HG03139 (cell line): ENCODE measurements at regions not wholly inside any gene's neighbourhood (a gene's known extent, or its start where the extent isn't known, plus 50 kb on each side); places are given as distances from the start of the nearest gene placed in this dataset.
"Not testable (repeated sequence)": the region's sequence is repeated elsewhere in the genome, so short reads cannot be mapped to it uniquely, and the experiment has no call there.

Source experiments
- ATAC-seq: cut with Tn5 transposase; IDR thresholded peaks from one replicate; pipeline ENCODE4 v1.9.1; 2021; ENCODE audit not compliant: unreplicated experiment

DNA sequence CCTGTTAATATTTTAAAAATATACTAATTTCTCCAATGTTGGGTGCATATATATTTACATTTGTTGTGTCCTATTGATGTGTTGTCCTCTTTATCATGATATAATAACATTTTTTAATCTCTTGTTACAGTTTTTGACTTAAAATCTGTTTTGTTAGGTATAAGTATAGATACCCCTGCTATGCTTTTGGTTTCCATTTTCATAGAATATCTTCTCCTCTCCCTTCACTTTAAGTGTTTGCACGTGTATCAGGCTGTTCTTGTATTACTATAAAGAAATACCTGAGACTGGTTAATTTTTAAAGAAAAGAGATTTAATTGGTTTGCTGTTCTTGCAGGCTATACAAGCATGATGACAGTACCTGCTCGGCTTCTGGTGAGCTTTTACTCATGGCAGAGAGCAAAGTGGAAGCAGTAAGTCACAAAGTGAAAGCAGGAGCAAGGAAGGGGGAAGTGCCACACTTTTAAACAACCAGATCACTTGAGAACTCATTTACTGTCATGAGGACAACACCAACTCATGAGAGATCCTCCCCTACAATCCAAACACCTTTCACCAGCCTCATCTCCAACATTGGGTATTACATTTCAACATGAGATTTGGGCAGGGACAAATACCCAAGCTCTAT, 340.5 kb upstream of the SYNCRIP start:
- ATAC-seq, result no peak

DNA sequence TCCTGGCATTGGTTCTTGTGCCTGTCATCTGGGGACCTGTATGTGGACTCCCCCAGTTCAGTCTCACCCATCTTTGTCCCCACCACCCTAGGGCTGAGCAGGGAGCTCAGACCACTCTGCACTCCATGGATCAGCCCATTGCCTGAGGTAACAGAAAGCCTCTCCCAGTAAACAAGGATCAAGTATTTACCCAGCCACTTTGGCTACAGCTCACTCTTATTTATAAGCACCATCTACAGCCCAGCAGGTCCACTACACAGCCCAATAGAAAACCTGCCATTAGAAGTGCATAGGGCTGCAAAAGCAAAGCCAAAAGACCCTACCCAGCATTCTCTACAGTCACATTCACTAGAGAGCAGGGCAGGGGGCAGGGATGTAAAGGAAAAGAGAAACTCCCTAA, 335.0 kb upstream of the SYNCRIP start:
- no peak for ATAC-seq

DNA sequence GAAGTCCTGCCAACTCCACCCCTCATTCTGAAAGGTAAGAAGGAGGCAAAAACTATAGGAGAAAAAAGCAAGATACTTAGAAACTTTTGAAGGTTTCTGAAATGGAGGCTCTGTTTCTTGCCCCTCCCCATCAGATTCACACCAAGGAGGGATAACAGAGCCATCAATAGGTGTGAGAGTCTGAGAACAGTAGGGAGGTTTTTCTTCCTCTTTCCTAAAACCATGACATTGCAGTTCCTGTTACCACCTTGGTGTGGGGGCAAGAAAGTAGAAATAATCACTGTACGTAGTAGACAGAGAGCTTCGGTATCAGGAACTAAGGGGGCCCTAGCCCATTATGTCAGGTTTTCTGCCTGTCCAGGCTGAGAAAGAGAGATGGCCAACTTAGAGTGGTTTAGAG, 333.3 kb upstream of the SYNCRIP start:
- peak; percentile 77 for ATAC-seq

DNA sequence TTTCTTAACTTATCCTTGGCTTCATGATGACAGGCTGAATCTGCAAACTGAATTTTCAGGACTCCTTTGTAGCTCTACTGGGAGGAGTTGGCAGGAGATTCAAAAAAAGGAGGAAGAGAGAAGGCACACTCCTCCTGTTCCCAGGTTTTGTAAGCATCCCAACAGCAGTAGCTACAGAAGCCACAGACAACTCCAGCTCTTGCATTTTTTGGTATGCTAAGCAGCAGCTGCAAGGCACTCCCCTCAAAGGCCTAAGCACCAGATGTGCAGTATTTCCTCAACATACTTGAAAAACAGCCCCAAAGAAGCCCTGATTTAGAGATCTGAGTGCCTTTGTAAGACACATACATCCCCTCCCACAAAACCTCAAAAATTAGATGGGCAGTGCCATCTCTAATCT, 328.6 kb upstream of the SYNCRIP start:
- ATAC-seq, result no peak

DNA sequence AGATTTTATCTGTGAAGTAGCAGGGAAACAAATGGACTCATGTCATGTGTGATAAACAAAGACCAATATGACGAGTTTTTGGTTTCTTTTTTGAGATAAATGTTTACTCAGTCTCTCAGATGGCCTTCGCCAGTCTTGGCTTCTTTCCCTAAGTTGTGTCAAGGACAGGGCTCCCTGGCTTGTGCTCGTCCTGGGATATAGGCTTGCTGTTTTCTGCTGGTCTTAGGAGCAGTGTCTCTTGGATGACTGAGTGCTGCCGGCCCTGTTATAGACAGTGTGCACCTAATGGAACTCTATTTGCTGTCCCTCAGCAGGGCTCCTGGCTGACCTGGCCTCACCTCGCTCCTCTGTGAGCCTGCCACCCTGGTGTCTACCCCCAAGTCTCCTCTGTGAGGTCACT, 324.1 kb upstream of the SYNCRIP start:
- no peak for ATAC-seq

DNA sequence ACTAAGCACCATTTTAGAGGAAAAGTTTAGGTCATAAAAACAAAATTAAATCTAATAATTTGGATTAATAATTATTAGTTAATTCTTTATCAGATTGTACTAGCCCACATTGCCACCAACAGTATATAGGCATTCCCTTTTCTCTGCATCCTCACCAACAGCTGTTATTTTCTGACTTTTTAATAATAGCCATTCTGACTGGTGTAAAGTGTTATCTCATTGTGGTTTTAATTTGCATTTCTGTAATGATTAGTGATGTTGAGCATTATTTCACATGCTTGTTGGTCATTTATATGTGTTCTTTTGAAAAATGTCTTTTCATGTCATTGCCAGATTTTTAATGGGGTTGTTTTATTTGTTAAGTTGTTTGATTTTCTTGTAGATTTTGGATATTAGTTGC, 319.1 kb upstream of the SYNCRIP start:
- no peak for ATAC-seq

DNA sequence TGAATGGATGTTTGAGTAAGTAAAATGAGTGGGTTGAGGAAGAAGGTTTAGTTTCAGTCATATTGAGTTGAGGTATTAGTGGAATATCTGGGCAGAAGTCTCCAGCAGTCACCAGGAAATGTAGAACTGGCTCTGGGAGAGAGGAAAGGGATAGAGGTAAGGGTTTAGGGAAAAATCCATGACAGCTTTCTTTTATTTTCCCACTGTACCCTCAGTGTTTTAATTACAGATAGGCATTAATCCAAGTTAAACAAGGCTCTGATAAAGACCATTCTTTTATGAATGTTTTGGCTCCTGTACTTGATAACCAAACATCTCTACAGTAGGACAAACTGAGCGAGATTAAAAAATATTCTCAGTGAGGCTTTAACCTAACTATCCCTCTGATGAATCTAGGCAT, 318.4 kb upstream of the SYNCRIP start:
- no peak for ATAC-seq

DNA sequence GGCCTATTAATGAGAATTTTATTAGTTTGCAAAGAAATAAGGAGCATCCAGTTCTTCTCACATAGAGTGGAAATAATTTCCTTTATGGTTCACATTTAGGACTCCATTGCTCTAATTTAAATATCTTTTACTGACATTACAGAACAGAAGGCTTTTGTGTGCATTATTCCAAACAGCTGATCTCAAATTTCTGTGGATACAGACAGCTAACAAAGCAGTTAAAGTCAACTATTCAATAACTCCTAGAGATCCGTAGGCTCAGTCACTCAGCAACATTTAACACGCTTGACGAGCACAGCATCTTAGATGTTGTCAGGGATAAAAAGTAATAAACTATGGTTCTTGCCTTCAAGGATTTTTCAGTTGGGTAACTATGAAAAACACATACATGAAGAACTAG, 305.8 kb upstream of the SYNCRIP start:
- ATAC-seq, result no peak

DNA sequence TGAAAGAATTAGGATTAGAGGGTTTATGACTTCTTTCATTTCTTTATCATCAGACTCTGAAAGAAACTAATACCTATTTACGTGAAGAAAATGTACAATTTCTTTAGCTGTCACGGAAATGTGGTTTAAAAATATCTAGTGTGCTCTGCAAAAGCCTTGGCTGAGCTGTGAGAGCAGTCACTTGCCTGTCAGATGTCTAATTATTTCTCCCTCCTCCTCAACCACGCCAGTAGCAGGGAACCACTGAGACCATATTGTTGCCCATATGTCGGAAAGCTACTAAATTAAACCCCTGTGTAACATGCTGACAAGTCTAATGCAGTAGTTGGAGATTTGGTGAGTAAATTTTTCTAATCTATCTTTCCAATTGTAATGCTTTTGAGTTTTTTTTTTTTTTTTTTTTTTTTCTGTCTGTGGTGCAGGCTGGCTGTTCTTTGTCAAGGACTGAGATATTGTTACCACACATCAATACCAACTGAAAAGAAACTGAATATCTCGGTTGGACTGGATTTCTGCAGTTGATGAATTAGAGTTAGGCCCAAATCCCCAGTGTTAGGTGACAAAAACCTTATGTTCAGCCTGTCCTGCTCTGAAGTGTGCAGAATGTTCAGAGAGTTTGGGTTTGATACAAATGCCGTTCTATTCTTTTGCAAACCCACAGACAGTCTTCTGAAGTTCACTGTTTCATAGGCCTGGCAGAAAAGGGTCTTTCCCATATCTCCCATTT, 302.9 kb upstream of the SYNCRIP start:
- no peak for ATAC-seq

DNA sequence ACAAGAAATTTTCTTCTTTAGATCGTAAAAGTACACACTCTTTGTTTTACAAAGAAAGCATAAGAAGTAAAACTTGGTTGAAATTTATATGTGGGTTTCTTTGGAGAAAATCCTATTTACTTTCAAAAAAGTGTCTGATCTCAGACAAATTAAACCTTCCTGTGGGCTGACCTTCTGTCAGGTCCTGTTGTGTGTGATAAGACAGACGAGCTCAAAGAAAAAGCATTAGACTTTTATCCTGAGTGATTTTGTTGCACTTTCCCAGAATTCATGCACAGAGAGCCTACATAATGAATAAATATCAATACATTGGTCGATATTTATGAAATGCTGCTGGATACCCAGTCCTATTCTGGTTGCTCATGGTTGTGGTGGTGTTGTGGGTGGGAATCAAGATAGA, 302.1 kb upstream of the SYNCRIP start:
- ATAC-seq, result no peak

DNA sequence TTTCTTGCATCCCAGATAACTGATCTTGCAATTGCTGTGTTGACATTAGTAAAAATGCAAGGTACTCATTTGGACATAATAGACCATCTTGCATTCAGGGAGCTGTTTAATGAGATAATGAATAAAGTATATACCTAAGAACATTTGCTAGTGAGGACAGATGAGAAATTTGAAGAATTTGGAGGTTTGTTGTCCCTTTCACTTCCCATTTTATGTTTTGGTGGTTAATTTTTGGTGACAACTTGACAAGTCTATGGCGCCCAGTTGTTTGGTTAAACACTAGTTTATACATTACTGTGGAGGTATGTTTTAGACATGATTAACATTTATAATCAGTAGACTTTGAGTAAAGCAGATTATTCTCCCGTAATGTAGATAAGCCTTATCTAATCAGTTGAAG, 300.2 kb upstream of the SYNCRIP start:
- no peak for ATAC-seq

DNA sequence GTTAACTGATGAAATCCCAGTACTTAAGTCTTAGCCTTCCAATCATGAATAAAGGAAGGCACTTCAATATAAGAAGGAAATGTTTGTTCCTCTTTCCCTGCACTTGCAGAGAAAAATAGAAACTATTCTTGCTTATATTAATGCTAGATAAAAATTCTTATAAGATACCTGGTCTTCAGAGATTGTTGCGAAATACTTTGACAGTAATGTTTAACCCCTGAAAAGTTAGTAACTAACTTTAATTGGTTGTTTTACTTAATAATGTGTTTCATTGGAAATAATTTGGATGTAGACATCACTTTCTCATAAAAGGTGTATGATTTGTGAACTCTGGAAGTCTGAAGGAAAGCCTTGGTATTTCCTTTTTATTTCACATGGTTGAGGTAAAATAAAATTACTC, 294.2 kb upstream of the SYNCRIP start:
- no peak for ATAC-seq

DNA sequence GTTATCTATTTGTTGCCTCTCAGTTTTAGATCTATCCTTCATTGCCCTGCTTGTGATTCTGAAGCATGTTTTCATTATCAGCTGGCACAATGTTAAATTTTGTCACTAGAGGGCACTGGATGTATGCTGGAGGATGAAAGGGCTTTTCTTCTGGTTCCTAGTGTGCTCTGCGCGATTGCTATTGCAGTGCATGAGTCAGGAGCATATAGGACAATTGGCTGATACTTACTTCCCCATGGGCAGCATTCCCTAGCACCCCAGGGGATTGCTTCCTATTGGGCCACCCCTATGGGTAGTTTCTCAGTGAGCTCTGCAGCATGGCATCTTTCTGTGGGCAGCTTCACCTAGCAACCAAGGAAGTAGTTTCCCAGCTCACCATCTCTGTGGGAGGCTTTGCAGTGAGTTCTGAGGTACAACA, 280.3 kb upstream of the SYNCRIP start:
- peak; percentile 89 for ATAC-seq

DNA sequence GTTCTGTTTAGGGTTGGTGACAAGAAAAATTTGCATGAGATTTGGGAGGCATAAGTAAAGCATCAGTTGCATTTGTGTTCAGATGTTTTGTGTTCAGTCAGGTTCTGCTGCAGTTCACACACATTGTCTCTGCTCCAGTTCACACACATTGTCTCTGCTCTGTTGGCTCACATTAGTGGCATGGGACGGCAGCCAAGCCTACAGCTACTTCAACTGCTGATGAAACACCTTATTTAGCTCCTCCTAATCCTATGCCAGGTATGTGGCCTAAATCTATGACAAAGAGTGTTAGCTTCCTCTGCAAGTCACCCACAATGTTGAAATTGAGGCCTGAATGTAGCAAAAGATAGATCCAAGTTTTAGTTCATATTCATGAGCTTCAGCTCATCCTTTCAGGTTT, 278.1 kb upstream of the SYNCRIP start:
- ATAC-seq, result no peak

DNA sequence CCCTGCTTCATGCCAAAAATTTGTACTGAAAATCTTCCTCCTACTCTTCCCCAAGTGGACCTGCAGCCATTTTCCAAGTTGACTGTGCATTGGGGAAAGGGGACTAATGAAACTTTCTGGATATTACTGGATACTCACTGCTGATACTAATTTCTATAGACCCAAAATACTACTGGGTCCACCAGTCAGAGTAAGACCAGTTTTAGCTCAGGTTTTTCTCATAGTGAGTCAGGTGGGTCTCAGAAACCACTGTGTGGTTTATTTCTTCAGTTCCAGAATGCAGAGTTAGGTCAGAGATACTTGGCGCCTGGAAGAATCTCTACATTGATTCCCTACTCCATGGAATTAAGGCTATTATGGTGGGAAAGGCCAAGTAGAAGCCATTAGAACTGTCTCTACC, 274.8 kb upstream of the SYNCRIP start:
- ATAC-seq, result no peak

DNA sequence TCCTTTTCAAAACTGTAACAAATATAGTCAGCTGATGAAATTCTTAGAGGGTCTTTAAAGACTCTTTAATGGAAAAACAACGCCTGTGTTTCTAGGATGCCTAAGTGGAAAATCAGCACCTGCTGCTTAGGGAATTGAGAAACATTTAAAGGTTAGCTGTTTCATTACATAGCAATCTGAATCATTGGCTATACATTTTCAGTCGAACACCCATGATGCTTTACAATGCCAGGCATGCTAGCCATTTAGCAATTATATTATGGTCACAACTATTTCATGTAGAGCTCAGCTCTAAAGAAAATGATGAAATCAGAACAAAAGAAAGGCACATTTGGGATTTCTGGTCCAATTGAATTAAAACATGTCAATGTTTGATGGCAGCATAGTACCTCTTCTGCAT, 270.3 kb upstream of the SYNCRIP start:
- no peak for ATAC-seq

DNA sequence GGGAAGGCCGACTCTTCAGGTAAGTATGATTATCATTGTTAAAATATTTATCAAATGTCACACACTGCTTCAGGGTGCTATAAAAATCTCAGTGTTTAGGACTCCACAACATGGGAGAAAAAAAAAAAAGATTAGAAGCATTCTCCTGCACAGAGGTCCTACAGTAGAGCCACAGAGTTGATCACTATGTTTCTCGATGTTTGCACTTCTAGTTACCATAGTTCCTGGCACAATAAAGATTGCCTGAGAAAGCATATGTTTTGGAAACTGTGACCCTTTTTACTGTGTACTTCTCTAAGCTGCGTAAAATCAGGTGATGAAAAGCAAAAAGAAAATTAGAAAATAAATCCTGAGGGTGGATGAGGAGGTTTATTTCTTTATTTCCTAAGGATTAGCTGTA, 269.9 kb upstream of the SYNCRIP start:
- ATAC-seq, result no peak

DNA sequence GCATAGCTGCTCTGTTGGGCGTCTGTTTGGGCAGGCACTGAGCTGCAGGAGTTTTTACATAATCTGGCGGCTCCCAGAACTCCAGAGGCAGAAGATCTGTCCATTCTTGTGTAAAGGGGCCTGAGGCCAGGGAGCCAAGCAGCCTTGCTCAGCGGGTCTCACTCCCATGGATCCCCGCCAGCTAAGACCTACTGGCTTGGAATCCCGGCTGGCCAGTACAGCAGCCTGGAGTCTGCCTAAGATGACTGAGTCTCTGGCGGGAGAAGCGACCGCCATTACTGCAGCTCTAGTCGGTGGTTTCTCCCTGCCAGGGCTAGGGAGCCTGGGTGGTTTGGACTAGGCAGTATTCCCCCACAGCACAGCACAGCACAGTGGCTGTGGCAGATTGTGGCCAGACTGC, 268.4 kb upstream of the SYNCRIP start:
- no peak for ATAC-seq

DNA sequence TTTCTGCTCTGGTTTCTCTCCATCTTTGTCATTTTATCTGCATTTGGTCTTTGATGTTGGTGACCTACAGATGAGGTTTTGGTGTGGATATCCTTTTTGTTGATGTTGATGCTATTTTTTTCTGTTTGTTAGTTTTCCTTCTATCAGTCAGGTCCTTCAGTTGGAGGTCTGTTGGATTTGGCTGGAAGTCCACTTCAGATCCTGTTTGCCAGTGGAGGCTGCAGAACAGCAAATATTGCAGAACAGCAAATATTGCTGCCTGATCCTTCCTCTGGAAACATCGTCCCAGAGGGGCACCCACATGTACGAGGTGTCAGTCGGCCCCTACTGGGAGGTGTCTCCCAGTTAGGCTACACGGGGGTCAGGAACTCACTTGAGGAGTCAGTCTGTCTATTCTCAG, 265.4 kb upstream of the SYNCRIP start:
- not testable (repeated sequence) for ATAC-seq

DNA sequence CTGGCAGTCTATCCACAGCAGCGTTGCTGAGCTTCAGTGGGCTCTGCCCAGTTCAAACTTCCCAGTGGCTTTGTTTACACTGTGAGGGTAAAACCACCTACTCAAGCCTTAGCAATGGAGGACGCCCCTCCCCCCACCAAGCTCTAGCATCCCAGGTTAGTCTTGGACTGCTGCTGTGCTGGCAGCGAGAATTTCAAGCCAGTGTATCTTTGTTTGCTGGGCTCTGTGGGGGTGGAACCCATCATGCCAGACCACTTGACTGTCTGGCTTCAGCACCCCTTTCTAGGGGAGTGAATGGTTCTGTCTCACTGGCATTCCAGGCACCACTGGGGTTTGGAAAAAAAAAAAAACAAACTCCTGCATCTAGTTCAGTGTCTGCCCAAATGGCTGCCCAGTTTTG, 249.7 kb upstream of the SYNCRIP start:
- no peak for ATAC-seq

DNA sequence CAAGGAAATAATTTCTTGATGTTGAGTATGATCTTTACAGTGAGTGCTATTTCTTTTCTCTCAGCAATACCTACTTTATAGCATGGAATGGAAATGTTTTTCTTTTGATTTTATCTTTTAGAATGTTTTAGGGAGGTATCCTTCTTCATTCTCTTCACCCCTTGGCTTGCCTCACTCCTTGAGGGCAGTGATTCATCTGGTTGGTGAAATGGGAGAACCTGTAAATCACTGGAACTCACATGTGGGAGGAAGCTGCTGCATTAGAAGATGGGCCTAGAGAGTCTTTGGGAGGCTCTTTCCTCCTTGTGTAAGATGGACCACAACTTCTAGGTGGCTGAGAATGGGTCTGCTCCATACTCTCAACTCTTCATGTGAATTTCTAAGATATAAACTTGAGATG, 244.8 kb upstream of the SYNCRIP start:
- no peak for ATAC-seq

DNA sequence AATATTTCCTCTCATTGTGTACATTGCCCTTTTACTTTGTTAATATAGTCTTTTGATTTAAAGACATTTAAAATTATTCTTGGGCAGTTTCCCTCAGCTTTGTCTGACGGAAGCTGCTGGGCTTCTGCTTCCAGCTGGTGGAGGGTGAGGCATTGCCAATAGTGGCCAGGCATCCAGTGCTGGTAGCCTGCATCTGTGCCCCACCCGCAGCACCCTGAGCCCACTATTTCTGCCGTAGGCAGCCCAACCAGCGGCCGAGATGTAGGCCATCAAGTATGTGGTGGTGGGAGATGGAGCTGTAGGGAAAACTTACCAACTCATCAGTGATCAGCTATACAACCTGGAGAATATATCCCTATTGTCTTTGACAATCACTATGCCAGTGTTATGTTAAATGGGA, 226.0 kb upstream of the SYNCRIP start:
- ATAC-seq, result no peak

DNA sequence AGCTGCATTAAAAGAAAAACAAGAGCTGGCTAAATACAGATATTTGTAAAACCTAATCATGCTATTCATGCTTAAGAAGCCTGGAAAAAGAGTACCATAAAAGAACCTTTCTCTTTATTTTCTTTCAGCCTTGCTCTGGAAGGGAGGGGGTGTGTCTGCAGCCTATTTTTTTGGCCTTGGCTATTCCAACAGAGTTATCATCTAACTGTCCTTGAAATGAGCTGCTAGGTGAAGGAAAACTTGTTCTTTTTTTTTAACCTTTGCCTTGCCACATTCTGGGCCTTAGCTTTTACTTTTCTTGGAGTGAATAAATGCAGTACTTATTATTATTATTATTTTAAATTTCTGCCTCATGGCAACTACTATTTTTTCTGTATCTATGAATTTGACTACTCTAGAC, 224.9 kb upstream of the SYNCRIP start:
- no peak for ATAC-seq
